A673 (cell line): ENCODE measurements at regions not wholly inside any gene's neighbourhood (a gene's known extent, or its start where the extent isn't known, plus 50 kb on each side); places are given as distances from the start of the nearest gene placed in this dataset.

Experiments
- BruUV-seq: library from RNA; stranded (reverse); fragments of 400-500 nt; replicated peaks from 2 replicates; lab custom pipeline; 2021; lab: Mats Ljungman, UMichigan
- CTCF ChIA-PET: fragments of 300-600 bp; sonication (Branson Sonifier 250); formaldehyde crosslinking; loops from one replicate; lab custom pipeline; 2022; ENCODE audit warnings: antibody characterized with exemption; lab: Charles Lee
- POLR2A ChIA-PET: fragments of 300-600 bp; sonication (Branson Sonifier 250); formaldehyde crosslinking; loops from one replicate; lab custom pipeline; 2022; ENCODE audit warnings: antibody characterized with exemption; ENCODE audit not compliant: low non-redundant PET; lab: Charles Lee
- DNase-seq: peaks from one replicate; pipeline ENCODE4 v3.0.0-alpha.2; 2015; ENCODE audit warnings: low spot score
- H3K27ac ChIP-seq: fragments of 200-600 bp; sonication (generic); 2 replicates; pipeline ENCODE4 v1.5.1; 2016; ENCODE audit warnings: mixed run types, low read depth, mild to moderate bottlenecking, mixed read lengths, antibody characterized with exemption, low read length; ENCODE audit not compliant: poor library complexity, severe bottlenecking
- H3K27me3 ChIP-seq: fragments of 200-600 bp; sonication (generic); replicated peaks from 2 replicates; pipeline ENCODE4 v1.6.1; 2017; ENCODE audit warnings: mixed run types, low read depth, mild to moderate bottlenecking, mixed read lengths, antibody characterized with exemption, low read length; ENCODE audit not compliant: insufficient read depth, poor library complexity
- H3K36me3 ChIP-seq: fragments of 200-600 bp; sonication (generic); 2 replicates; pipeline ENCODE4 v1.6.1; 2016; ENCODE audit warnings: mixed run types, mild to moderate bottlenecking, mixed read lengths, antibody characterized with exemption, low read length; ENCODE audit not compliant: insufficient read depth, poor library complexity, severe bottlenecking
- H3K4me1 ChIP-seq: fragments of 200-600 bp; sonication (generic); 2 replicates; pipeline ENCODE4 v1.6.1; 2017; ENCODE audit warnings: mixed run types, mild to moderate bottlenecking, mixed read lengths, antibody characterized with exemption, low read length; ENCODE audit not compliant: insufficient read depth, poor library complexity, severe bottlenecking
- H3K4me3 ChIP-seq: fragments of 200-600 bp; sonication (generic); 2 replicates; pipeline ENCODE4 v1.5.1; 2016; ENCODE audit warnings: low read depth, mixed run types, mild to moderate bottlenecking, mixed read lengths, low read length; ENCODE audit not compliant: poor library complexity, severe bottlenecking
- H3K9me3 ChIP-seq: fragments of 200-600 bp; sonication (generic); 2 replicates; pipeline ENCODE4 v1.6.1; 2016; ENCODE audit warnings: mixed run types, low read depth, mild to moderate bottlenecking, mixed read lengths, antibody characterized with exemption, low read length; ENCODE audit not compliant: poor library complexity, severe bottlenecking
- EZH2 ChIP-seq: fragments of 200-600 bp; sonication (generic); IDR thresholded peaks from 2 replicates; pipeline ENCODE4 v1.6.1; 2017; ENCODE audit warnings: borderline replicate concordance, low read depth, mild to moderate bottlenecking, mixed read lengths, antibody characterized with exemption, low read length; ENCODE audit not compliant: poor library complexity, severe bottlenecking
- intact Hi-C: fragments of 100-400 bp; cut with micrococcal nuclease; formaldehyde crosslinking; loops from one replicate; pipeline ENCODE4 v1.10.0; 2022; ENCODE audit not compliant: unreplicated experiment
- TF ChIP-seq, protein P1 (sequence below): fragments of 300-800, 200-600 bp; sonication (generic); conservative IDR thresholded peaks from 2 replicates; pipeline ENCODE4 v1.5.1; 2017; ENCODE audit warnings: low read depth, mild to moderate bottlenecking, antibody characterized with exemption, low read length, moderate library complexity, mixed read lengths

DNA sequence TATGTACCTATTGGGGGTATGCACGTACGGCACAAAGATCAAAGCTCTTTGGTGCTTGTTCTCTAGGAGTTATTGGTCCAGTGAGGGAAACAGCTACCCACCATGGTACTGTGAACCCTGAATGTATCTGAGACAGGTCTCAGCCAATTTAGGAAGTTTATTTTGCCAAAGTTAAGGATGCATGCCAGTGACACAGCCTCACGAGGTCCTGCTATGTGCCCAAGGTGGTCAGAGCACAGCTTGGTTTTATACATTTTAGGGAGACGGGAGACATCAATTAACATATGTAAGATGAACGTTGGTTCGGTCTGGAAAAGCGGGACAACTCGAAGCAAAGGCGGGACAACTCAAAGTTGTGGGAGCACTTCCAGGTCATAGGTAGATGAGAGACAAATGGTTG lies 75.8 kb downstream of the SOWAHC start:
- no TSS peak for BruUV-seq
- no peak for DNase-seq
- no peak overlapping the region for H3K4me3 ChIP-seq
- H3K9me3 ChIP-seq, result no peaks in the 10 kb centered on the region
- POLR2A ChIA-PET, result no interaction called here
- TF ChIP-seq EZH2, result no peak
- TF ChIP-seq, protein P1, sequence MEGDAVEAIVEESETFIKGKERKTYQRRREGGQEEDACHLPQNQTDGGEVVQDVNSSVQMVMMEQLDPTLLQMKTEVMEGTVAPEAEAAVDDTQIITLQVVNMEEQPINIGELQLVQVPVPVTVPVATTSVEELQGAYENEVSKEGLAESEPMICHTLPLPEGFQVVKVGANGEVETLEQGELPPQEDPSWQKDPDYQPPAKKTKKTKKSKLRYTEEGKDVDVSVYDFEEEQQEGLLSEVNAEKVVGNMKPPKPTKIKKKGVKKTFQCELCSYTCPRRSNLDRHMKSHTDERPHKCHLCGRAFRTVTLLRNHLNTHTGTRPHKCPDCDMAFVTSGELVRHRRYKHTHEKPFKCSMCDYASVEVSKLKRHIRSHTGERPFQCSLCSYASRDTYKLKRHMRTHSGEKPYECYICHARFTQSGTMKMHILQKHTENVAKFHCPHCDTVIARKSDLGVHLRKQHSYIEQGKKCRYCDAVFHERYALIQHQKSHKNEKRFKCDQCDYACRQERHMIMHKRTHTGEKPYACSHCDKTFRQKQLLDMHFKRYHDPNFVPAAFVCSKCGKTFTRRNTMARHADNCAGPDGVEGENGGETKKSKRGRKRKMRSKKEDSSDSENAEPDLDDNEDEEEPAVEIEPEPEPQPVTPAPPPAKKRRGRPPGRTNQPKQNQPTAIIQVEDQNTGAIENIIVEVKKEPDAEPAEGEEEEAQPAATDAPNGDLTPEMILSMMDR, result no peak
- no peaks in the 10 kb centered on the region for H3K27me3 ChIP-seq
- CTCF ChIA-PET, result no interaction called here
- intact Hi-C loops, result no loop called here
- peaks cover 9% of the 10 kb centered on the region for H3K4me1 ChIP-seq
- no peak overlapping the region for H3K27ac ChIP-seq
- H3K36me3 ChIP-seq, result no peaks in the 10 kb centered on the region

- intact Hi-C loops, result no loop called here
- ChIA-PET CTCF (no interaction called here), POLR2A (no interaction called here)
- H3K4me3 ChIP-seq, result no peak overlapping the region
- TF ChIP-seq EZH2, result no peak
- TF ChIP-seq, protein P1, result no peak
- no peaks in the 10 kb centered on the region for H3K36me3 ChIP-seq
- peaks cover 9% of the 10 kb centered on the region for H3K4me1 ChIP-seq
- no TSS peak for BruUV-seq
- H3K27ac ChIP-seq, result no peak overlapping the region
- no peaks in the 10 kb centered on the region for H3K9me3 ChIP-seq
- no peaks in the 10 kb centered on the region for H3K27me3 ChIP-seq
- peak; percentile 70 for DNase-seq
These were observed 76.3 kb downstream of the SOWAHC start for GRCh38 chr2:109690457-109690821.

GRCh38 chr2:109690822-109691541 lies 76.8 kb downstream of the SOWAHC start:
- H3K4me1 ChIP-seq, result peaks cover 9% of the 10 kb centered on the region
- no peak overlapping the region for H3K4me3 ChIP-seq
- no peak for DNase-seq
- intact Hi-C loops, result no loop called here
- H3K27me3 ChIP-seq, result no peaks in the 10 kb centered on the region
- ChIA-PET POLR2A (no interaction called here), CTCF (no interaction called here)
- H3K27ac ChIP-seq, result no peak overlapping the region
- no peak for TF ChIP-seq EZH2
- TF ChIP-seq, protein P1, result no peak
- no TSS peak for BruUV-seq
- H3K36me3 ChIP-seq, result no peaks in the 10 kb centered on the region
- H3K9me3 ChIP-seq, result no peaks in the 10 kb centered on the region
